Gastroesophageal sphincter (tissue), 3 donors: ENCODE measurements at regions not wholly inside any gene's neighbourhood (a gene's known extent, or its start where the extent isn't known, plus 50 kb on each side); places are given as distances from the start of the nearest gene placed in this dataset.

Experiments
- EP300 ChIP-seq: sonication (generic); formaldehyde crosslinking; IDR thresholded peaks from one replicate; pipeline ENCODE4 v1.6.1; 2017; ENCODE audit warnings: antibody characterized with exemption, mild to moderate bottlenecking
- POLR2A ChIP-seq, 2 donors: fragments of 450-650 bp; IDR thresholded peaks; one replicate each; pipeline ENCODE4 v1.6.1; 2017; ENCODE audit warnings: antibody characterized with exemption in 2 of 2, mild to moderate bottlenecking in 2 of 2, moderate library complexity in 1 of 2
- POLR2AphosphoS5 ChIP-seq: sonication (generic); formaldehyde crosslinking; IDR thresholded peaks from one replicate; pipeline ENCODE4 v1.6.1; 2017; ENCODE audit warnings: antibody characterized with exemption
- TF ChIP-seq, protein P1 (sequence below), 4 experiments: fragments of 200-600 bp in 2 of 4; fragments of 450-650 bp in 2 of 4; sonication (generic) in 1 of 4; IDR thresholded peaks; one replicate each; pipeline ENCODE4 v1.5.1; 2017 to 2019; ENCODE audit warnings: antibody characterized with exemption in 4 of 4, mild to moderate bottlenecking in 2 of 4, moderate library complexity in 2 of 4

DNA sequence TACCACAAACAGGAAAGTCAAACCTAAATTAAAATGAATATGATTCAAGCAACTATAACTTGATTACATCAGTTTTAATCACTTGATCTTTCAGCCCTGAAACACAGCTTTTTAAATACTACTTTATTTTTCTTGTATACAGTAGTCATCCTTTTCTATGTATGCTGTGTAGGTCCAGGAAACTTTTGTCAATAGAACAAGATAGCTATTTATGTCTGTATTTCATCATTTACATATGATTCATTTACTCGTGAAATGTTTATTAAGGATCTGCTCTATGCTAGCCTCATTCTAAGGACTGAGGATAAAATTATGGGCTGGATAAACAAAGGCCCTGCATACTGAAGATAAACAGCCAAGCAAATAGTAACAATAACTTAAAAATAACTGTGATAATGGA is 930.2 kb downstream of the TFAP2A start:
- TF ChIP-seq POLR2AphosphoS5, result no peak
- TF ChIP-seq, protein P1, sequence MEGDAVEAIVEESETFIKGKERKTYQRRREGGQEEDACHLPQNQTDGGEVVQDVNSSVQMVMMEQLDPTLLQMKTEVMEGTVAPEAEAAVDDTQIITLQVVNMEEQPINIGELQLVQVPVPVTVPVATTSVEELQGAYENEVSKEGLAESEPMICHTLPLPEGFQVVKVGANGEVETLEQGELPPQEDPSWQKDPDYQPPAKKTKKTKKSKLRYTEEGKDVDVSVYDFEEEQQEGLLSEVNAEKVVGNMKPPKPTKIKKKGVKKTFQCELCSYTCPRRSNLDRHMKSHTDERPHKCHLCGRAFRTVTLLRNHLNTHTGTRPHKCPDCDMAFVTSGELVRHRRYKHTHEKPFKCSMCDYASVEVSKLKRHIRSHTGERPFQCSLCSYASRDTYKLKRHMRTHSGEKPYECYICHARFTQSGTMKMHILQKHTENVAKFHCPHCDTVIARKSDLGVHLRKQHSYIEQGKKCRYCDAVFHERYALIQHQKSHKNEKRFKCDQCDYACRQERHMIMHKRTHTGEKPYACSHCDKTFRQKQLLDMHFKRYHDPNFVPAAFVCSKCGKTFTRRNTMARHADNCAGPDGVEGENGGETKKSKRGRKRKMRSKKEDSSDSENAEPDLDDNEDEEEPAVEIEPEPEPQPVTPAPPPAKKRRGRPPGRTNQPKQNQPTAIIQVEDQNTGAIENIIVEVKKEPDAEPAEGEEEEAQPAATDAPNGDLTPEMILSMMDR (IDR thresholded peaks at IDR 0.05), result no peak
- no peak for TF ChIP-seq POLR2A (IDR thresholded peaks at IDR 0.05)
- no peak for TF ChIP-seq EP300
